HUES48 (cell line): ENCODE measurements at regions not wholly inside any gene's neighbourhood (a gene's known extent, or its start where the extent isn't known, plus 50 kb on each side); places are given as distances from the start of the nearest gene placed in this dataset.

Experiments
- H3K27ac ChIP-seq: one replicate; pipeline ENCODE4 v1.7.0; 2013; ENCODE audit warnings: low read depth, low read length, inconsistent platforms
- H3K27me3 ChIP-seq: 2 replicates; pipeline ENCODE4 v1.6.1; 2013; ENCODE audit warnings: mild to moderate bottlenecking, low read length; ENCODE audit not compliant: control insufficient read depth, insufficient read depth
- H3K36me3 ChIP-seq: 2 replicates; pipeline ENCODE4 v1.6.1; 2013; ENCODE audit warnings: low read length; ENCODE audit not compliant: control insufficient read depth, insufficient read depth
- H3K4me1 ChIP-seq: 2 replicates; pipeline ENCODE4 v1.6.1; 2013; ENCODE audit warnings: mild to moderate bottlenecking, low read length; ENCODE audit not compliant: control insufficient read depth, insufficient read depth
- H3K4me3 ChIP-seq: 2 replicates; pipeline ENCODE4 v1.5.1; 2013; ENCODE audit warnings: mild to moderate bottlenecking, low read depth, low read length
- H3K9ac ChIP-seq: 2 replicates; pipeline ENCODE4 v1.6.1; 2013; ENCODE audit warnings: mild to moderate bottlenecking, low read depth, low read length, moderate library complexity
- H3K9me3 ChIP-seq: 2 replicates; pipeline ENCODE4 v1.6.1; 2013; ENCODE audit warnings: low read length; ENCODE audit not compliant: control insufficient read depth, insufficient read depth

DNA sequence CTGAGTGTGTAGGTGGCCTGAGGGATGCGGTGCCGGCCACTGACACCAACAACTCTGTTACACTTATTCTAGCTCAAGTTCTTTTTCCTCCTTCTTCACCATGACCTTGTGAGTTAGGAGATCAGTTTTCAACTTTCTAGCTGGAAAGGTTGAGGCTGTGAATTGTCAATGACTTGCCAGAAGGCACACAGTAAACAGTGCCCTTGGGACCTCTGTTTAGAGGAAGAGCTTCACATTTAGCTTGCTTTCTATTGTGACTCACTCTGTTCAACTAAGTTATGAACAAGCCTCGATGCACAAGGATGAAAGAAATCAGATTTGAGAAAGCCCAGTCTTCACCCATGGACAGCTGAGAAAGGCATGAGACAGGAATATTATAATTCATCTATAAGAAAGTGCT, 455.6 kb downstream of the MAFB start:
- Histone ChIP-seq H3K4me1 (no peaks in the 10 kb centered on the region), H3K9me3 (no peaks in the 10 kb centered on the region), H3K4me3 (no peak overlapping the region), H3K27ac (no peak overlapping the region), H3K9ac (no peak overlapping the region), H3K27me3 (no peaks in the 10 kb centered on the region), H3K36me3 (peaks cover 7% of the 10 kb centered on the region; the same call in 1 of the 2 replicates)

DNA sequence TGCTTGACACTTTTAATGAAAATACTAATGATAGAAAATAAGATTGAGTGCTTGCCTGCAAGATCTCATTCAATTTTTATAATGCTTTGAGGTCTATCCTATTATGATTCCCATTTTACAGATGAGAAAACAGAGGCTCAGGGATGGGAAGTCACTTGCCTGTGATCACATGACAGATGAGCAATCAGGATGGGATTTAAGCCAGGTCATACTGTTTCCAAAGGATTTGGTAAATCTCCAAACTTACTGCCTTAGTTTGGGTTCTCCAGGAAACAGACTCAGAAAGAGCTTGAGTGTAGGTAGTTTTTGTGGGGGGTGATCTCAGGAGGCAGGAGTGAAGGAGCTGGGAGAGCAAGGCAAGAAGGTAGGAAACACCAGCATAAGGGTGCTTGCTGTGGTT, 456.3 kb downstream of the MAFB start:
- Histone ChIP-seq H3K4me1 (no peaks in the 10 kb centered on the region), H3K27ac (no peak overlapping the region), H3K27me3 (no peaks in the 10 kb centered on the region), H3K36me3 (peaks cover 7% of the 10 kb centered on the region; the same call in 1 of the 2 replicates), H3K9me3 (no peaks in the 10 kb centered on the region), H3K9ac (no peak overlapping the region), H3K4me3 (no peak overlapping the region)

DNA sequence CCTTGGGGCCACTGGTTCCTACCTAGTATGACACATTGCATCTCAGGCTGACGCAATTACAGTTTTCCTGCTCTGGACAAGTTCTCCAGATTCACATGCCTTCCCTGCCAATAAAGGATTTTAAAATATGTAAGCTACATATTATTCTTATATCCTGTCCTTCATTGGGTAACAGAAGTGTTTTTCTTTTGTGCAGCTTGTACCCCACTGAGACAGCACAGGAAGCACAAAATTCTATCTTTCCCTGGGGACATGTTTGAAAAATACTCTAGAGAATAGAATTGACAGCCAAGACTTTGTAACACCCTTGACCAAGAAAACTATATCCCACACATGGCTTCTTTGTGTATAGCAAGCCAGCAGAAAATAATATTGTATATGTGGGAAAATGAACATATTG, 456.8 kb downstream of the MAFB start:
- no peaks in the 10 kb centered on the region for H3K4me1 ChIP-seq
- no peak overlapping the region for H3K27ac ChIP-seq
- no peaks in the 10 kb centered on the region for H3K27me3 ChIP-seq
- no peak overlapping the region for H3K9ac ChIP-seq
- H3K9me3 ChIP-seq, result no peaks in the 10 kb centered on the region
- H3K36me3 ChIP-seq, result peaks cover 7% of the 10 kb centered on the region; the same call in 1 of the 2 replicates
- no peak overlapping the region for H3K4me3 ChIP-seq

- Histone ChIP-seq H3K27ac (no peak overlapping the region), H3K4me1 (no peaks in the 10 kb centered on the region), H3K36me3 (peaks cover 7% of the 10 kb centered on the region; the same call in 1 of the 2 replicates), H3K4me3 (no peak overlapping the region), H3K9ac (no peak overlapping the region), H3K27me3 (no peaks in the 10 kb centered on the region), H3K9me3 (no peaks in the 10 kb centered on the region)
These were observed 458.6 kb downstream of the MAFB start for GRCh38 chr20:40230486-40230885.

DNA sequence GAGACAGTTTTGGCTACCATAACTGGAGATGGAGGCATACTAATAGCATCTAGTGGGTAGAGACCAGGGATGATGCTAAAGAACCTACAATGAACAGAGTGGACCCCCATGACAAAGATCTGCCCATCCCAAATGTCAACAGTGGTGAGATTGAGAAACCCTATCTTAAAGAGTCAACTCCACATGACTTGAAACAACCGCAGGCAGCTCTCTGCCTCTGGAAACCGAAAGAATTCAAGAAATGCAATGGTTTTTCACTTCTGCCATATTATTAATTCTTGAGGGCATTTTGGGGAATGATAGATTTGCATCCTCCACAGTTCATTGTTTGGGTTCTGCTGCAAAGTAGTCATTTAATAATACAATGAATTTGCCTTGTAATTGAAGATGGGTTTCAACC, 463.4 kb downstream of the MAFB start:
- Histone ChIP-seq H3K9ac (no peak overlapping the region), H3K27ac (no peak overlapping the region), H3K27me3 (no peaks in the 10 kb centered on the region), H3K9me3 (no peaks in the 10 kb centered on the region), H3K4me3 (no peak overlapping the region), H3K4me1 (no peaks in the 10 kb centered on the region), H3K36me3 (no peaks in the 10 kb centered on the region)

- Histone ChIP-seq H3K4me1 (no peaks in the 10 kb centered on the region), H3K9ac (no peak overlapping the region), H3K27me3 (no peaks in the 10 kb centered on the region), H3K9me3 (no peaks in the 10 kb centered on the region), H3K4me3 (no peak overlapping the region), H3K36me3 (no peaks in the 10 kb centered on the region), H3K27ac (no peak overlapping the region)
These were observed 465.2 kb downstream of the MAFB start for GRCh38 chr20:40223810-40224209.

- Histone ChIP-seq H3K36me3 (no peaks in the 10 kb centered on the region), H3K27ac (no peak overlapping the region), H3K4me3 (no peak overlapping the region), H3K9me3 (no peaks in the 10 kb centered on the region), H3K9ac (no peak overlapping the region), H3K4me1 (no peaks in the 10 kb centered on the region), H3K27me3 (no peaks in the 10 kb centered on the region)
These were observed 470.1 kb downstream of the MAFB start for GRCh38 chr20:40218971-40219370.

DNA sequence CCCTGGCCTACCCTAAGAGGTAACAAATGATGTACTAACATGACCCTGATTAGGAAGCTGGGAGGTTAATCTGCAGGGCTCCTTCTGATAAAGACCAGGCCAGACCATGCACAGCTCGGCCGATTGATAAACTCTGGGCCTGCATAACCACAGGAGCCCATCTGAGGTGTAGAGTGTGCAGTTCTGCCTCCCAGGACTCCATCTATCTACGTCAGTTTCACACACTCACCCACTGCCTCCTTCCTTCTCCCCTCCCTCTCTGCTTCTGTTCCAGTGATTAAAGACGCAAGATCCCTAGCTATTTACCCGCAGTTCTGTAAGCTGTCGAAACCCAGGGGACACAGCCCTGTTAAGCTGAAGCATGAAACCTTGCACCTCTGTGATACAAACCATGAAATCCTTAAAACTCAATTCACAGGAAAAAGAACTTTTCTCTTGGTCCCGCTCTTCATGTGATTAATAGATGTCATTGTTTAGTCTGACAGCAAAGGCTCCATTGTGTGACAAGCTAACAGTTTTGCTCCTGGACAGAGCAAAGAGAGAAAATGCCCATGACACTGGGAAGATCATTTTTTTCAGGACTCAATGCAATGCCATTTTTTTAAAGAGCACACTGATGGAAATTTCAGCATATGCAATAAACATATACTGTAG, 470.6 kb downstream of the MAFB start:
- Histone ChIP-seq H3K4me3 (no peak overlapping the region), H3K4me1 (no peaks in the 10 kb centered on the region), H3K9me3 (no peaks in the 10 kb centered on the region), H3K9ac (no peak overlapping the region), H3K27ac (no peak overlapping the region), H3K36me3 (no peaks in the 10 kb centered on the region), H3K27me3 (no peaks in the 10 kb centered on the region)

GRCh38 chr20:40207655-40208054, 481.4 kb downstream of the MAFB start:
- H3K9ac ChIP-seq, result no peak overlapping the region
- H3K4me1 ChIP-seq, result peaks cover 4% of the 10 kb centered on the region; the same call in 1 of the 2 replicates
- no peaks in the 10 kb centered on the region for H3K9me3 ChIP-seq
- no peaks in the 10 kb centered on the region for H3K27me3 ChIP-seq
- H3K36me3 ChIP-seq, result no peaks in the 10 kb centered on the region
- H3K27ac ChIP-seq, result no peak overlapping the region
- H3K4me3 ChIP-seq, result no peak overlapping the region

DNA sequence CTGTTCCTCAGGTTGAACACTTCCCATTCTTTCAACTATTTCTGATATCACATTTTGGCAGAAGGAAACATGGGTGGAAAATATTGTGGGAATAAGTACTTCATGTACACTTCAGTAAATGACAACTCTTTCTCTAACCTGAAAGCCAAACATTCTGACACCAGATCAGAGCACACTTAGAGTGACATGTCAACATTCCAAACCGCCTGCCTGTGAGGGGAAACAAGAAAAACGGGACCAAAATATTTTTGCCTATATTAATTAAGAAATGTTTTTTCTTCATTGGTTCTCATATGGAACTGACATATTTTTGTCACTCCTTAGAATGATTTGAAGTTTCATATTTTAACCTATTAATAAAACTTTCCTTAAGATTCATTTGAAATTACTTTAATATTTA, 483.1 kb downstream of the MAFB start:
- no peak overlapping the region for H3K9ac ChIP-seq
- no peak overlapping the region for H3K27ac ChIP-seq
- H3K4me1 ChIP-seq, result peaks cover 4% of the 10 kb centered on the region; the same call in 1 of the 2 replicates

DNA sequence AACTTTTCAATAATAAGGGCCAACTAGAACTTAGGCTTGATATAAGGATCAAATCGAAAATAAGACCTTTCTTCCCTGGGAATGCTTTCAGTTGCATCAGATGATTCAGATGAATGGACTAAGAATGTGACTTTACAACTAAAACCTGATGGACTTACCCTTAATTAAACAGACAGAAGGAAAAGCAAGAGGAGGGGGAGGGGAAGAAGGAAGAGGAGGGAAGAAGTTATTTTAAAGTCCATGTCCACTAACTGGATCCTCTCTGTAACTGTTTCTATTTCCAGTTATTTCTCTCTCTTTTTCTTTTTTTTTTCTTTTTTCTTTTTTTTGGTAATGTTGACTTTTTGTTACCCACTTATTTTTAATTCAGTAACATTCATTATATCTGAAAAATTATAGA, 486.0 kb downstream of the MAFB start:
- Histone ChIP-seq H3K36me3 (no peaks in the 10 kb centered on the region), H3K27ac (no peak overlapping the region), H3K4me3 (no peak overlapping the region), H3K9ac (no peak overlapping the region), H3K4me1 (peaks cover 4% of the 10 kb centered on the region; the same call in 1 of the 2 replicates), H3K9me3 (no peaks in the 10 kb centered on the region), H3K27me3 (no peaks in the 10 kb centered on the region)

More for the DNA sequence above, 483.1 kb downstream of the MAFB start:
- no peaks in the 10 kb centered on the region for H3K9me3 ChIP-seq
- no peak overlapping the region for H3K4me3 ChIP-seq
- H3K36me3 ChIP-seq, result no peaks in the 10 kb centered on the region
- no peaks in the 10 kb centered on the region for H3K27me3 ChIP-seq
